Breast epithelium (tissue), 4 donors: ENCODE measurements at regions not wholly inside any gene's neighbourhood (a gene's known extent, or its start where the extent isn't known, plus 50 kb on each side); places are given as distances from the start of the nearest gene placed in this dataset.

Experiments used
- DNase-seq, 2 donors: peaks; one replicate each; pipeline ENCODE4 v3.0.0-alpha.2; 2019; ENCODE audit warnings: low spot score in 2 of 2
- H3K27ac ChIP-seq, 2 donors: fragments of 200-600 bp; sonication (generic) in 1 of 2; one replicate each; pipeline ENCODE4 v1.5.1; 2016 to 2019; ENCODE audit warnings: mild to moderate bottlenecking in 1 of 2
- H3K27me3 ChIP-seq, 2 donors: fragments of 200-600 bp; sonication (generic) in 1 of 2; one replicate each; pipeline versions ENCODE4 v1.5.1 to v1.6.0; 2017 to 2019; ENCODE audit warnings: control low read depth in 1 of 2, mild to moderate bottlenecking in 1 of 2
- H3K36me3 ChIP-seq: fragments of 200-600 bp; one replicate; pipeline ENCODE4 v1.5.1; 2019
- H3K4me1 ChIP-seq, 2 donors: fragments of 200-600 bp; sonication (generic); one replicate each; pipeline ENCODE4 v1.5.1; 2016 to 2019; ENCODE audit warnings: control low read depth in 1 of 2
- H3K4me3 ChIP-seq, 3 donors: fragments of 200-600 bp; sonication (generic); 1 replicate in 2 of 3; 2 replicates in 1 of 3; pipeline ENCODE4 v1.5.1; 2016 to 2019; ENCODE audit warnings: mild to moderate bottlenecking in 3 of 3, moderate library complexity in 2 of 3
- H3K9me3 ChIP-seq, 2 donors: fragments of 200-600 bp; sonication (generic) in 1 of 2; one replicate each; pipeline ENCODE4 v1.5.1; 2016 to 2019; ENCODE audit warnings: control low read depth in 1 of 2
- CTCF ChIP-seq, 3 donors: fragments of 450-650 bp; IDR thresholded peaks; one replicate each; pipeline ENCODE4 v1.5.1; 2016 to 2017; ENCODE audit warnings: antibody characterized with exemption in 3 of 3, mild to moderate bottlenecking in 3 of 3, moderate library complexity in 3 of 3
- POLR2A ChIP-seq: fragments of 450-650 bp; IDR thresholded peaks from one replicate; pipeline ENCODE4 v1.6.1; 2016; ENCODE audit warnings: antibody characterized with exemption, mild to moderate bottlenecking, moderate library complexity
- POLR2AphosphoS5 ChIP-seq, 3 donors: sonication (generic); formaldehyde crosslinking; IDR thresholded peaks; one replicate each; pipeline ENCODE4 v1.6.1; 2017; ENCODE audit warnings: antibody characterized with exemption in 3 of 3
- intact Hi-C: fragments of 100-400 bp; cut with DNase I; formaldehyde crosslinking; loops from one replicate; pipeline ENCODE4 v1.15.1; 2023; ENCODE audit warnings: low total_unique reads

GRCh38 chr2:204292439-204292838 lies 252.8 kb upstream of the PARD3B start:
- DNase-seq = no peak
- no peak for TF ChIP-seq CTCF (IDR thresholded peaks at IDR 0.05)
- TF ChIP-seq POLR2A = no peak
- TF ChIP-seq POLR2AphosphoS5 (IDR thresholded peaks at IDR 0.05) = no peak
- intact Hi-C loops = no loop called here
- no peaks in the 10 kb centered on the region for H3K27me3 ChIP-seq
- H3K27ac ChIP-seq = no peak overlapping the region
- no peaks in the 10 kb centered on the region for H3K4me1 ChIP-seq
- no peak overlapping the region for H3K4me3 ChIP-seq
- H3K9me3 ChIP-seq = no peaks in the 10 kb centered on the region
- no peaks in the 10 kb centered on the region for H3K36me3 ChIP-seq

DNA sequence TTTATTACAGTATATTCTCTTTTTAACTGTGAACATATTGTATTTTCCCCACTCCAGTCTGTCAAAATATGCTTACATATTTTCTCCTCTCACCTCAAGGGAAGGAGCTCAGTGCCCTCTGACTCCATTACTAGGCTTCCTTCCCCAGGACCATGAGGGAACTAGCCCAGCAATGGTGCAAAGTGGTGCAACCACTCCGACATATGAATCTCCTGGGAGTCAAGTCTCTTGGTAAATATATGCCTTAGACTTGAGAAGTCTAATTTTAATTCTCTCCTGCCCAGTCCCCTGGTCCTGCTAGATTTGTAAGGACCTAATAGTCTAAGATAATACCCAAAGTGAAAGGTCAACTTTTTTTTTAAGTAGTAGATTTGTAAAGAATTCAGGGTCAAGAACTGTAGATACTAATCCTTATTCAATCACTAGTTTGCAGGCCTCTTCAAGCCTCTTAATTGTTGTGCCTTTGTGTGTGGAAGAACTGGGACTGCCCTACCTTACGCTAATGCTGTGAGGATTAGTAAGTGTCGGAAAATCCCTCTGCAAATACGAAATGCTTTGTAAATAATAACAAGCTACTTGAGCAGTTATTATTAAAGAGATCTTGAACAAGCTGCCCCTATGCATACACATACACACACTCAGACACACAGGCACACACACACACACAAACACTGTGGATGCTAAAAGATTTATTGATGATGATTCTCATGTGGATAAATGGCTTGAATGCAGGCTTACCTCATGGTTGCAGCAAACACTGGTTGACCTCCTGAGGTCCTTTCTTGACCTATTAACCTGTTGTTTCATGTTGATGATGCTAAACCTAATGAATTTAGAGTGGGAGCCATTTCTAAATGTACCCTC lies 251.2 kb upstream of the PARD3B start:
- no peaks in the 10 kb centered on the region for H3K36me3 ChIP-seq
- H3K27ac ChIP-seq = no peak overlapping the region
- no peak for DNase-seq
- no peaks in the 10 kb centered on the region for H3K27me3 ChIP-seq
- intact Hi-C loops = no loop called here
- H3K4me3 ChIP-seq = no peak overlapping the region
- no peak for TF ChIP-seq POLR2A
- no peak for TF ChIP-seq POLR2AphosphoS5 (IDR thresholded peaks at IDR 0.05)
- no peak for TF ChIP-seq CTCF (IDR thresholded peaks at IDR 0.05)
- H3K4me1 ChIP-seq = no peaks in the 10 kb centered on the region
- no peaks in the 10 kb centered on the region for H3K9me3 ChIP-seq

- Histone ChIP-seq H3K27ac (no peak overlapping the region), H3K4me1 (no peaks in the 10 kb centered on the region), H3K27me3 (no peaks in the 10 kb centered on the region), H3K36me3 (no peaks in the 10 kb centered on the region), H3K4me3 (no peak overlapping the region), H3K9me3 (no peaks in the 10 kb centered on the region)
- no peak for DNase-seq
- no peak for TF ChIP-seq POLR2A
- TF ChIP-seq CTCF (IDR thresholded peaks at IDR 0.05) = no peak
- no peak for TF ChIP-seq POLR2AphosphoS5 (IDR thresholded peaks at IDR 0.05)
- intact Hi-C loops = no loop called here
Observed at GRCh38 chr2:204298404-204298803, 246.9 kb upstream of the PARD3B start.

GRCh38 chr2:204299766-204300165 lies 245.5 kb upstream of the PARD3B start:
- H3K4me1 ChIP-seq = no peaks in the 10 kb centered on the region

More at GRCh38 chr2:204299766-204300165, 245.5 kb upstream of the PARD3B start:
- intact Hi-C loops = no loop called here
- Histone ChIP-seq H3K36me3 (no peaks in the 10 kb centered on the region), H3K4me3 (no peak overlapping the region), H3K27me3 (no peaks in the 10 kb centered on the region), H3K27ac (no peak overlapping the region), H3K9me3 (no peaks in the 10 kb centered on the region)
- TF ChIP-seq POLR2AphosphoS5 (IDR thresholded peaks at IDR 0.05) (no peak), CTCF (IDR thresholded peaks at IDR 0.05) (no peak), POLR2A (no peak)
- DNase-seq = no peak
